Activated B cell treated with CpG ODN at 0.5 μM for 24 hours (primary cell): ENCODE measurements at regions not wholly inside any gene's neighbourhood (a gene's known extent, or its start where the extent isn't known, plus 50 kb on each side); places are given as distances from the start of the nearest gene placed in this dataset.
"Not testable (repeated sequence)": the region's sequence is repeated elsewhere in the genome, so short reads cannot be mapped to it uniquely, and the experiment has no call there.

Experiments used
- ATAC-seq: fragments of 200-7000 bp; cut with Tn5 transposase; one replicate; pipeline ENCODE4 v1.10.0; 2021; ENCODE audit warnings: low read depth, mild to moderate bottlenecking, moderate library complexity
- CTCF ChIA-PET: fragments of 350-600 bp; sonication (Branson Sonifier 250); formaldehyde crosslinking; loops from one replicate; lab custom pipeline; 2021; ENCODE audit warnings: antibody characterized with exemption; lab: Charles Lee
- POLR2A ChIA-PET: fragments of 350-600 bp; sonication (Branson Sonifier 250); formaldehyde crosslinking; loops from one replicate; lab custom pipeline; 2021; ENCODE audit warnings: antibody characterized with exemption; lab: Charles Lee
- DNase-seq: peaks from one replicate; pipeline ENCODE4 v3.0.0; 2022
- H3K27ac Mint-ChIP-seq: one replicate; pipeline ENCODE4 v1.8.0; 2020; ENCODE audit warnings: mixed read lengths
- H3K27me3 Mint-ChIP-seq: one replicate; pipeline ENCODE4 v1.8.0; 2021; ENCODE audit warnings: mixed read lengths
- H3K36me3 Mint-ChIP-seq: one replicate; pipeline ENCODE4 v1.8.0; 2021; ENCODE audit warnings: low read depth, mixed read lengths
- H3K4me1 Mint-ChIP-seq: one replicate; pipeline ENCODE4 v1.8.0; 2021; ENCODE audit warnings: mixed read lengths
- H3K4me3 Mint-ChIP-seq: one replicate; pipeline ENCODE4 v1.8.0; 2020; ENCODE audit warnings: mild to moderate bottlenecking, mixed read lengths
- H3K9me3 Mint-ChIP-seq: one replicate; pipeline ENCODE4 v1.8.0; 2020; ENCODE audit warnings: mixed read lengths
- intact Hi-C: fragments of 100-400 bp; cut with micrococcal nuclease; formaldehyde crosslinking; loops from one replicate; pipeline ENCODE4 v1.15.1; 2024
- TF ChIP-seq, protein P1 (sequence below): fragments of 200-600 bp; IDR thresholded peaks from one replicate; pipeline ENCODE4 v1.8.0; 2022; ENCODE audit warnings: antibody characterized with exemption, mild to moderate bottlenecking

- Mint-ChIP-seq H3K36me3 (peaks cover 64% of the 10 kb centered on the region), H3K27me3 (no peaks in the 10 kb centered on the region), H3K9me3 (no peaks in the 10 kb centered on the region), H3K27ac (no peak overlapping the region), H3K4me3 (no peak overlapping the region), H3K4me1 (peaks cover 33% of the 10 kb centered on the region)
- intact Hi-C loops: loop anchor here (5.0 kb wide), 2 partner anchors 38 to 68 kb away; partner anchors contain the start of gene SEPTIN7
- ChIA-PET POLR2A (interaction anchor here (0.7 to 1.0 kb wide), 3 partner anchors 68 to 190 kb away, joined by 3 read pairs; partner anchors contain the start of gene SEPTIN7), CTCF (interaction anchor here (1.0 kb wide), 1 partner anchor 160 kb away, joined by 4 read pairs; no protein-coding TSS in a partner anchor)
- DNase-seq (no peak), ATAC-seq (no peak)
- TF ChIP-seq, protein P1, sequence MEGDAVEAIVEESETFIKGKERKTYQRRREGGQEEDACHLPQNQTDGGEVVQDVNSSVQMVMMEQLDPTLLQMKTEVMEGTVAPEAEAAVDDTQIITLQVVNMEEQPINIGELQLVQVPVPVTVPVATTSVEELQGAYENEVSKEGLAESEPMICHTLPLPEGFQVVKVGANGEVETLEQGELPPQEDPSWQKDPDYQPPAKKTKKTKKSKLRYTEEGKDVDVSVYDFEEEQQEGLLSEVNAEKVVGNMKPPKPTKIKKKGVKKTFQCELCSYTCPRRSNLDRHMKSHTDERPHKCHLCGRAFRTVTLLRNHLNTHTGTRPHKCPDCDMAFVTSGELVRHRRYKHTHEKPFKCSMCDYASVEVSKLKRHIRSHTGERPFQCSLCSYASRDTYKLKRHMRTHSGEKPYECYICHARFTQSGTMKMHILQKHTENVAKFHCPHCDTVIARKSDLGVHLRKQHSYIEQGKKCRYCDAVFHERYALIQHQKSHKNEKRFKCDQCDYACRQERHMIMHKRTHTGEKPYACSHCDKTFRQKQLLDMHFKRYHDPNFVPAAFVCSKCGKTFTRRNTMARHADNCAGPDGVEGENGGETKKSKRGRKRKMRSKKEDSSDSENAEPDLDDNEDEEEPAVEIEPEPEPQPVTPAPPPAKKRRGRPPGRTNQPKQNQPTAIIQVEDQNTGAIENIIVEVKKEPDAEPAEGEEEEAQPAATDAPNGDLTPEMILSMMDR: no peak
Measured at GRCh38 chr7:35869810-35870209, 69.0 kb downstream of the SEPTIN7 start.

- POLR2A ChIA-PET: no interaction called here
- TF ChIP-seq, protein P1: no peak
- DNase-seq: no peak
- Mint-ChIP-seq H3K4me1 (peaks cover 33% of the 10 kb centered on the region), H3K4me3 (no peak overlapping the region), H3K27ac (no peak overlapping the region), H3K9me3 (no peaks in the 10 kb centered on the region), H3K27me3 (no peaks in the 10 kb centered on the region), H3K36me3 (peaks cover 46% of the 10 kb centered on the region)
- CTCF ChIA-PET: no interaction called here
- intact Hi-C loops: no loop called here
- ATAC-seq: no peak
Measured at GRCh38 chr7:35871856-35872255, 71.0 kb downstream of the SEPTIN7 start.

DNA sequence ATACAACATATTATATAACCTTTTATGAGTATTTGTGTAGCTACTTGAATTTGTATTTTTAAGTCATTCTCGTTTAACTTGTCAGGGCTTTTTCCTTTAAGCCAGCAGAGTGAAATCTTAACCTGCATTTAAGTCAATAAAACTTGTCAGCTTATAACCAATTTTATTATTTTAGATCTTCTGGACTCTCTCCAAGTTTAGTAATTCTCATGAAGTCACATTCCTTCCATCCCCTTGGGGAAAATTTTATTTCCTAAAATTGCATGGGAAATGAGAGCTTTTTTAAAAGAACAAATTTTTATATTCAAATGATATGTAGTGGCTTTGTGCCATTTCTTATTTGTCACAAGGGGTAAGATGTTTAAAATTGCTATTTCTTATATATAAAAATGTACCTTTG lies 74.0 kb downstream of the SEPTIN7 start:
- CTCF ChIA-PET: interaction anchor here (0.7 kb wide), 1 partner anchor 166 kb away, joined by 3 read pairs; no protein-coding TSS in a partner anchor
- no peak overlapping the region for H3K4me3 Mint-ChIP-seq
- H3K36me3 Mint-ChIP-seq: peaks cover 51% of the 10 kb centered on the region
- H3K27ac Mint-ChIP-seq: no peak overlapping the region
- POLR2A ChIA-PET: no interaction called here
- H3K9me3 Mint-ChIP-seq: no peaks in the 10 kb centered on the region
- ATAC-seq (no peak), DNase-seq (no peak)
- TF ChIP-seq, protein P1: no peak
- peaks cover 18% of the 10 kb centered on the region for H3K4me1 Mint-ChIP-seq
- intact Hi-C loops: no loop called here
- no peaks in the 10 kb centered on the region for H3K27me3 Mint-ChIP-seq

DNA sequence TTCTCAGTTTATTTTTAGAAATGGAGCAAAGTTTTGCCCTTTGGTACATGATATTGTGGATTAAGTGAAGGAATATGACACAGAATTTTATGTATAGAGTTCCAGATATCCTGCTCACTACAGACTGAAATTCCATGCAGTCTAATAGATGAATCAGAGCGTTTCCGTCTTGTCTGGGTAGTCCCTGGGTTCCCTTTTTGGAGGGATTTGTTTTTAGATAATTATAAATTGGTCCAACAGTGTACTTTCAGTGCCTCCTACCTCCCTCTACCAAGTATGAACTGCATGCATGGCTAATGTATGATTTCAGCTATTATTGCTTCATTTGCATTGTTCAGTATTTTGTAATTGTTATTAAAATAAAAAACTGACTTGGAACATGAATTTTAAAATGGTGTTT lies 74.4 kb downstream of the SEPTIN7 start:
- intact Hi-C loops: no loop called here
- ChIA-PET CTCF (no interaction called here), POLR2A (no interaction called here)
- Mint-ChIP-seq H3K4me1 (peaks cover 14% of the 10 kb centered on the region), H3K27ac (no peak overlapping the region), H3K36me3 (peaks cover 49% of the 10 kb centered on the region), H3K27me3 (no peaks in the 10 kb centered on the region), H3K4me3 (no peak overlapping the region), H3K9me3 (no peaks in the 10 kb centered on the region)
- no peak for DNase-seq
- TF ChIP-seq, protein P1: no peak
- ATAC-seq: no peak

DNA sequence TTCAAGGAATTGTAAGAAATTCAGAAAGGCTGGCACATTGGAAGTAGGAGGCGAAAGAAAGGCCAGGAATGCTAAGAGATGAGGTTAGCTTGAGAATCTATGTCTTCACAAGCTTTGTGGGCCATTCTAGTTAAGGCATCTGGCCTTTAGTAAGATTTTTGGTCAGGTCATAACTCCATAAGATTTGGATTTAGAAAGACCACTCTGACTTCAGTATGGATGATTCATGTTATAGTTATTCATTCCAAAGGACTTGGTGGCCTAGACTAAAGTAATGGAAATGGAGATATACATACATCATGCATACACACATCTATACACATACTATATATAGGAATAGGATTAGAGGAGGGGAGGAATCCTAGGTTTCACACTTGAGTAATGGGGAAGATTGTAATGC lies 77.5 kb downstream of the SEPTIN7 start:
- Mint-ChIP-seq H3K4me3 (no peak overlapping the region), H3K9me3 (no peaks in the 10 kb centered on the region), H3K27ac (no peak overlapping the region), H3K27me3 (no peaks in the 10 kb centered on the region), H3K36me3 (peaks cover 52% of the 10 kb centered on the region), H3K4me1 (no peaks in the 10 kb centered on the region)
- CTCF ChIA-PET: no interaction called here
- intact Hi-C loops: no loop called here
- ATAC-seq (no peak), DNase-seq (no peak)
- POLR2A ChIA-PET: no interaction called here
- TF ChIP-seq, protein P1: no peak

- intact Hi-C loops: loop anchor here (5.0 kb wide), 1 partner anchor 35 kb away; no protein-coding TSS in a partner anchor
- H3K4me3 Mint-ChIP-seq, POLR2A ChIA-PET, CTCF ChIA-PET, H3K27ac Mint-ChIP-seq, ATAC-seq, DNase-seq, H3K27me3 Mint-ChIP-seq, H3K9me3 Mint-ChIP-seq: not testable (repeated sequence)
- H3K4me1 Mint-ChIP-seq: peaks cover 10% of the 10 kb centered on the region
- H3K36me3 Mint-ChIP-seq: peaks cover 70% of the 10 kb centered on the region
Measured at GRCh38 chr7:35887430-35887829, 86.6 kb downstream of the SEPTIN7 start.
